SK-N-MC (cell line): ENCODE measurements at regions not wholly inside any gene's neighbourhood (a gene's known extent, or its start where the extent isn't known, plus 50 kb on each side); places are given as distances from the start of the nearest gene placed in this dataset.

Experiments used
- EZH2 ChIP-seq: fragments of 200-600 bp; sonication (generic); IDR thresholded peaks from one replicate; pipeline ENCODE4 v1.6.1; 2017; ENCODE audit warnings: antibody characterized with exemption
- POLR2AphosphoS5 ChIP-seq: IDR thresholded peaks from 2 replicates; pipeline ENCODE4 v1.6.1; 2012; ENCODE audit warnings: mild to moderate bottlenecking, low read depth, low read length, borderline replicate concordance

DNA sequence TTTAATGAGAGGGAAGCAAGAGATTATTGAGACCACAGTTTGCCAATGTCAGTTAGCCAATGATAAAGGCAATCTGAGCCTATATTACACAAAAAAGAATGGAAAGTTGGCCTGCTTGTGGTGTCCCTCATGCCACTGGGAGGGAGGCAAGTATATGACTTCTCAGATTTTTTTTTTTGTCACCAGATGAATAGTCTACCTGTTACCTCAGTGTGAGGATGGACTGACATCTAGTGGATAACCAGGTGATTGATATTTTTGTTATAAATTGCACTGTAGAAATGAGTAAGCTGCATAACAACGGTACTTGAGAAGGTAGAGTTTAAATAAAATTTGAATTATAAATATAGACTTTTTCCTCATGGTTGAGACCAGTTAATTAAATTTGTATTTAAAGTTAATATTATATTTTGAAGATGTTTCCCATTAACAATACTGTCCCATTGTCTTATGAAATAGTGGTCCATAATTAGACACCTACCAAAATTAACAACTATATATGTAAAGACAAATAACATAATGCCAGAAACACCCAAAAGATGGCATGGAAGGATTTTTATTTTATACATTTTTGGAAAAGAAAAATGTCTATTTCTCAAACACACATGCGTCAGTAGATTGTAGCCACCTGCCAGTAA lies 237.8 kb upstream of the GADL1 start:
- TF ChIP-seq EZH2, result no peak
- TF ChIP-seq POLR2AphosphoS5, result no peak
